ENCODE measurements at regions not wholly inside any gene's neighbourhood (a gene's known extent, or its start where the extent isn't known, plus 50 kb on each side); places are given as distances from the start of the nearest gene placed in this dataset.

DNA sequence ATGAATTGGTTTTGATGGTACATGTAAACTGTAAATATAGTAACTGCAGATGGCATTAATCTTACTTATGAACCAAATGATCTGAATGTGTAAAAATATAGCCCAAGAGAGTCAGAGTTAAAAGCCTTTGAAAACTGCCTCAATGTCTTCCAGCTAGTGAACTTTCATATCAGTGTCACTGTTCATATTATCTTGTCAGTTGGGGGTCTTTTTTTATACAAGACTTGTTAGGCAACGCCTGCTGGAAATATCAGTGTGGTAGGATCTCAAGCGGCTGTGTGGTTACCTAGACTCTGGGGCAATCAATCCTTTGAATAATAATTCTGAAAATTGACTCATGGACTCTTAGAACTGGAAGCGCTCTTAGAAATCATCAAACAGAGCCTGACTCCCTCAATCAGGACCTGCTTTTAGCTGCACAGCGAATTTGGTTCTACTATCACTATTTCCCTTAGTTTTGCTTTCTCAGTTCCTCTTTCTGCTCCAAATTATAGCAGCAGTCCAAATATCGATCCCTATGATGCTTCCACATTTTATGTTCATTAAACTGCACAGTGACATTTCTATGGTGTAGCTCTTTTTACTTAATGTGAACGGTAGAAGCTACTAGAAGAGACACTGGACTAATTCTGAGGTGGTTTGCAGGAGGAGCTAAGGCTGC lies 100.1 kb upstream of the COL1A2 start:
- ChIA-PET POLR2A (no interaction called here), CTCF (interaction anchor here (2.9 kb wide), 1 partner anchor 101 kb away, joined by 11 read pairs; the partner anchor contains the start of gene COL1A2)
- TF ChIP-seq PKNOX1 (IDR thresholded peaks at IDR 0.05) = no peak
- no peak for TF ChIP-seq FOXA1 (IDR thresholded peaks at IDR 0.05)
- TF ChIP-seq LEF1 (IDR thresholded peaks at IDR 0.05; ENCODE audit: borderline replicate concordance) = no peak
- no peak for TF ChIP-seq FOXM1 (IDR thresholded peaks at IDR 0.05; ENCODE audit: borderline replicate concordance)
- no peak for TF ChIP-seq BHLHE40 (IDR thresholded peaks at IDR 0.05; ENCODE audit: borderline replicate concordance)
- no peak for TF ChIP-seq ARNT (IDR thresholded peaks at IDR 0.05)
- no peak for DNase-seq (ENCODE audit: extremely low spot score)

GRCh38 chr7:94295850-94296249 lies 98.8 kb upstream of the COL1A2 start:
- DNase-seq (ENCODE audit: extremely low spot score) = no peak
- ChIA-PET POLR2A (no interaction called here), CTCF (interaction anchor here (2.9 kb wide), 1 partner anchor 99 kb away, joined by 11 read pairs; the partner anchor contains the start of gene COL1A2)
- TF ChIP-seq SUZ12 (IDR thresholded peaks at IDR 0.05) (no peak), PKNOX1 (IDR thresholded peaks at IDR 0.05) (no peak), FOXM1 (IDR thresholded peaks at IDR 0.05; ENCODE audit: borderline replicate concordance) (no peak), BHLHE40 (IDR thresholded peaks at IDR 0.05; ENCODE audit: borderline replicate concordance) (no peak), NFRKB (IDR thresholded peaks at IDR 0.05) (no peak)

GRCh38 chr7:94296881-94297280 lies 97.8 kb upstream of the COL1A2 start:
- ChIA-PET CTCF (interaction anchor here (0.6 to 2.9 kb wide), 2 partner anchors 98 to 400 kb away, joined by 3 to 11 read pairs; partner anchors contain the start of gene COL1A2), POLR2A (no interaction called here)
- DNase-seq (ENCODE audit: extremely low spot score) = no peak
- no peak for TF ChIP-seq L3MBTL2 (conservative IDR thresholded peaks at IDR 0.05)
- TF ChIP-seq FOXM1 (IDR thresholded peaks at IDR 0.05; ENCODE audit: borderline replicate concordance) = no peak
- no peak for TF ChIP-seq ZNF384 (IDR thresholded peaks at IDR 0.05)
- no peak for TF ChIP-seq SUZ12 (IDR thresholded peaks at IDR 0.05)
- no peak for TF ChIP-seq FOXA1 (IDR thresholded peaks at IDR 0.05)
- TF ChIP-seq HDGF (IDR thresholded peaks at IDR 0.05; ENCODE audit: borderline replicate concordance) = no peak
- no peak for TF ChIP-seq LEF1 (IDR thresholded peaks at IDR 0.05; ENCODE audit: borderline replicate concordance)
- no peak for TF ChIP-seq SP1 (IDR thresholded peaks at IDR 0.05)
- no peak for TF ChIP-seq FOXK2 (IDR thresholded peaks at IDR 0.05)
- TF ChIP-seq ELF4 (IDR thresholded peaks at IDR 0.05) = no peak
- no peak for TF ChIP-seq NFRKB (IDR thresholded peaks at IDR 0.05)
- TF ChIP-seq PKNOX1 (IDR thresholded peaks at IDR 0.05) = no peak
- TF ChIP-seq TARDBP (IDR thresholded peaks at IDR 0.05) = no peak
- TF ChIP-seq CTBP1 (IDR thresholded peaks at IDR 0.05; ENCODE audit: borderline replicate concordance) = no peak
- no peak for TF ChIP-seq BHLHE40 (IDR thresholded peaks at IDR 0.05; ENCODE audit: borderline replicate concordance)
- no peak for TF ChIP-seq ARNT (IDR thresholded peaks at IDR 0.05)

- POLR2A ChIA-PET = no interaction called here
- TF ChIP-seq SP1 (IDR thresholded peaks at IDR 0.05) = no peak
- CTCF ChIA-PET = interaction anchor here (1.0 to 2.9 kb wide), 2 partner anchors 97 to 98 kb away, joined by 5 to 11 read pairs; partner anchors contain the start of gene COL1A2
- DNase-seq (ENCODE audit: extremely low spot score) = no peak
These were observed 97.3 kb upstream of the COL1A2 start for GRCh38 chr7:94297397-94297838.

DNA sequence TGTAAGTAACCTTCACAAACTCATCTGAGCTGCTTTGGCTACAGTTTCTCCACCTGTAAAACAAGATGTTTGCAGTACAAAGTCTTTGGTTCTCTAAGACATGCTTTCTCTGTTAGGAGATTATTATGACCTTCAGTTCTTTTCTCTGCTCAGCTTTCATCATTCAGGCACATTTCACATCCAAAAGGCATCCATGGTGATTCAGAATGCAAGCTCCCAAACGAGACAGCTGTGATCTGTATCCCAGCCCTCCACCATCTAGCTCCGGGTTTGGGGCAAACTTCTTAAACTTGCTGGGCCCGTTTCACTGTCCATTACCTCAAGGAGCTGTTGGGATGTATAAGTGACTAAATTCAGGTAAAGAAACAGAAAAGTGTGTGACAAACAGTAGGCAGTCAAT lies 95.8 kb upstream of the COL1A2 start:
- CTCF ChIA-PET = no interaction called here
- TF ChIP-seq NFRKB (IDR thresholded peaks at IDR 0.05) = no peak
- TF ChIP-seq ELF4 (IDR thresholded peaks at IDR 0.05) = no peak
- TF ChIP-seq FOXA1 (IDR thresholded peaks at IDR 0.05) = no peak
- TF ChIP-seq LEF1 (IDR thresholded peaks at IDR 0.05; ENCODE audit: borderline replicate concordance) = no peak
- TF ChIP-seq SUZ12 (IDR thresholded peaks at IDR 0.05) = no peak
- TF ChIP-seq HDGF (IDR thresholded peaks at IDR 0.05; ENCODE audit: borderline replicate concordance) = no peak
- TF ChIP-seq BHLHE40 (IDR thresholded peaks at IDR 0.05; ENCODE audit: borderline replicate concordance) = no peak
- TF ChIP-seq L3MBTL2 (conservative IDR thresholded peaks at IDR 0.05) = no peak
- TF ChIP-seq ZNF384 (IDR thresholded peaks at IDR 0.05) = no peak
- no peak for TF ChIP-seq FOXM1 (IDR thresholded peaks at IDR 0.05; ENCODE audit: borderline replicate concordance)
- no peak for TF ChIP-seq SP1 (IDR thresholded peaks at IDR 0.05)
- no peak for TF ChIP-seq TARDBP (IDR thresholded peaks at IDR 0.05)
- TF ChIP-seq PKNOX1 (IDR thresholded peaks at IDR 0.05) = no peak
- TF ChIP-seq CTBP1 (IDR thresholded peaks at IDR 0.05; ENCODE audit: borderline replicate concordance) = no peak
- TF ChIP-seq ARNT (IDR thresholded peaks at IDR 0.05) = no peak
- TF ChIP-seq FOXK2 (IDR thresholded peaks at IDR 0.05) = no peak
- POLR2A ChIA-PET = no interaction called here
- no peak for DNase-seq (ENCODE audit: extremely low spot score)
